Kidney epithelial cell (primary cell): ENCODE measurements at regions not wholly inside any gene's neighbourhood (a gene's known extent, or its start where the extent isn't known, plus 50 kb on each side); places are given as distances from the start of the nearest gene placed in this dataset.
"Not testable (repeated sequence)": the region's sequence is repeated elsewhere in the genome, so short reads cannot be mapped to it uniquely, and the experiment has no call there.

ENCODE experiments used
- DNase-seq: peaks from one replicate; pipeline ENCODE4 v3.0.0-alpha.2; 2010; ENCODE audit warnings: low read depth
- H3K27me3 ChIP-seq: 2 replicates; pipeline ENCODE4 v1.6.0; 2011; ENCODE audit warnings: low read length; ENCODE audit not compliant: control insufficient read depth, insufficient read depth
- H3K36me3 ChIP-seq: 2 replicates; pipeline ENCODE4 v1.5.1; 2011; ENCODE audit warnings: low read length; ENCODE audit not compliant: control insufficient read depth, insufficient read depth
- H3K4me3 ChIP-seq: 2 replicates; pipeline ENCODE4 v1.5.1; 2011; ENCODE audit warnings: low read depth, mild to moderate bottlenecking, control low read depth, low read length
- CTCF ChIP-seq: IDR thresholded peaks from 2 replicates; pipeline ENCODE4 v1.5.1; 2011; ENCODE audit warnings: mild to moderate bottlenecking, moderate library complexity, low read length, control low read depth, inconsistent platforms; ENCODE audit not compliant: insufficient read depth, poor library complexity, severe bottlenecking

- TF ChIP-seq CTCF: no peak
- DNase-seq: no peak
- no peak overlapping the region for H3K4me3 ChIP-seq
- H3K36me3 ChIP-seq: no peaks in the 10 kb centered on the region
- peaks cover 9% of the 10 kb centered on the region for H3K27me3 ChIP-seq
Observed at GRCh38 chr17:79547586-79547985, 63.3 kb downstream of the RBFOX3 start.

- DNase-seq, H3K4me3 ChIP-seq, H3K27me3 ChIP-seq, H3K36me3 ChIP-seq: not testable (repeated sequence)
Observed at GRCh38 chr17:79547171-79547570, 63.7 kb downstream of the RBFOX3 start.

GRCh38 chr17:79546386-79546785 lies 64.5 kb downstream of the RBFOX3 start:
- no peak for TF ChIP-seq CTCF
- Histone ChIP-seq H3K4me3 (no peak overlapping the region), H3K36me3 (no peaks in the 10 kb centered on the region), H3K27me3 (peaks cover 9% of the 10 kb centered on the region)
- DNase-seq: no peak

GRCh38 chr17:79545251-79546005 lies 65.4 kb downstream of the RBFOX3 start:
- Histone ChIP-seq H3K36me3 (no peaks in the 10 kb centered on the region), H3K27me3 (peaks cover 9% of the 10 kb centered on the region), H3K4me3 (no peak overlapping the region)
- DNase-seq: no peak
- no peak for TF ChIP-seq CTCF

- TF ChIP-seq CTCF: no peak
- Histone ChIP-seq H3K4me3 (no peak overlapping the region), H3K27me3 (peaks cover 9% of the 10 kb centered on the region), H3K36me3 (no peaks in the 10 kb centered on the region)
- no peak for DNase-seq
Observed at GRCh38 chr17:79544142-79544914, 66.5 kb downstream of the RBFOX3 start.

GRCh38 chr17:79543531-79543930 lies 67.3 kb downstream of the RBFOX3 start:
- Histone ChIP-seq H3K27me3 (peaks cover 9% of the 10 kb centered on the region), H3K4me3 (no peak overlapping the region), H3K36me3 (no peaks in the 10 kb centered on the region)
- no peak for TF ChIP-seq CTCF
- DNase-seq: no peak
